ENCODE measurements at regions not wholly inside any gene's neighbourhood (a gene's known extent, or its start where the extent isn't known, plus 50 kb on each side); places are given as distances from the start of the nearest gene placed in this dataset.

DNA sequence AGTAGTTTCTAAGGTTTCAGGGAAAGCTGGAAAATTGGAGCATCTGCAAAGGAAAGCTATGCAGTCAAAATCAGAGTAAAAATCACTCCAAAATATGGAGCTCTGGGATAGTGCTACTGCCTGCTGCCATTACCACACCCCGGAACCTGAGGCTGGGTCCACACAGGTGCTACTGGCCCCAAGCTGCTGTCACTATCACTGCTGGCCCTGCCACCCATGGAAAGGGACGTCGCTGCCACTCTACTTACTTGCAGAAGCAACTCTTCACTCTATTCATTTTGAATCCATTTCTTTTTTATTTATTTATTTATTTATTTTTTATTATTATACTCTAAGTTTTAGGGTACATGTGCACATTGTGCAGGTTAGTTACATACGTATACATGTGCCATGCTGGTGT is 60.3 kb upstream of the RGS18 start:
- Histone ChIP-seq H3K4me1 (ENCODE audit: control insufficient read depth, insufficient read depth, low read length) (no peaks in the 10 kb centered on the region), H3K9me3 (ENCODE audit: control insufficient read depth, insufficient read depth, low read depth, low read length) (no peaks in the 10 kb centered on the region; the same call in 1 of the 2 replicates), H3K27ac (ENCODE audit: low read length) (no peak overlapping the region), H3K27me3 (ENCODE audit: control insufficient read depth, insufficient read depth, low read length) (no peaks in the 10 kb centered on the region), H3K36me3 (ENCODE audit: control insufficient read depth, insufficient read depth, low read length) (no peaks in the 10 kb centered on the region), H3K4me3 (ENCODE audit: low read depth in 2 of 2, low read length in 2 of 2) (no peak overlapping the region)
- TF ChIP-seq, protein P1, sequence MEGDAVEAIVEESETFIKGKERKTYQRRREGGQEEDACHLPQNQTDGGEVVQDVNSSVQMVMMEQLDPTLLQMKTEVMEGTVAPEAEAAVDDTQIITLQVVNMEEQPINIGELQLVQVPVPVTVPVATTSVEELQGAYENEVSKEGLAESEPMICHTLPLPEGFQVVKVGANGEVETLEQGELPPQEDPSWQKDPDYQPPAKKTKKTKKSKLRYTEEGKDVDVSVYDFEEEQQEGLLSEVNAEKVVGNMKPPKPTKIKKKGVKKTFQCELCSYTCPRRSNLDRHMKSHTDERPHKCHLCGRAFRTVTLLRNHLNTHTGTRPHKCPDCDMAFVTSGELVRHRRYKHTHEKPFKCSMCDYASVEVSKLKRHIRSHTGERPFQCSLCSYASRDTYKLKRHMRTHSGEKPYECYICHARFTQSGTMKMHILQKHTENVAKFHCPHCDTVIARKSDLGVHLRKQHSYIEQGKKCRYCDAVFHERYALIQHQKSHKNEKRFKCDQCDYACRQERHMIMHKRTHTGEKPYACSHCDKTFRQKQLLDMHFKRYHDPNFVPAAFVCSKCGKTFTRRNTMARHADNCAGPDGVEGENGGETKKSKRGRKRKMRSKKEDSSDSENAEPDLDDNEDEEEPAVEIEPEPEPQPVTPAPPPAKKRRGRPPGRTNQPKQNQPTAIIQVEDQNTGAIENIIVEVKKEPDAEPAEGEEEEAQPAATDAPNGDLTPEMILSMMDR (IDR thresholded peaks at IDR 0.05) = no peak
- TF ChIP-seq, protein P2, sequence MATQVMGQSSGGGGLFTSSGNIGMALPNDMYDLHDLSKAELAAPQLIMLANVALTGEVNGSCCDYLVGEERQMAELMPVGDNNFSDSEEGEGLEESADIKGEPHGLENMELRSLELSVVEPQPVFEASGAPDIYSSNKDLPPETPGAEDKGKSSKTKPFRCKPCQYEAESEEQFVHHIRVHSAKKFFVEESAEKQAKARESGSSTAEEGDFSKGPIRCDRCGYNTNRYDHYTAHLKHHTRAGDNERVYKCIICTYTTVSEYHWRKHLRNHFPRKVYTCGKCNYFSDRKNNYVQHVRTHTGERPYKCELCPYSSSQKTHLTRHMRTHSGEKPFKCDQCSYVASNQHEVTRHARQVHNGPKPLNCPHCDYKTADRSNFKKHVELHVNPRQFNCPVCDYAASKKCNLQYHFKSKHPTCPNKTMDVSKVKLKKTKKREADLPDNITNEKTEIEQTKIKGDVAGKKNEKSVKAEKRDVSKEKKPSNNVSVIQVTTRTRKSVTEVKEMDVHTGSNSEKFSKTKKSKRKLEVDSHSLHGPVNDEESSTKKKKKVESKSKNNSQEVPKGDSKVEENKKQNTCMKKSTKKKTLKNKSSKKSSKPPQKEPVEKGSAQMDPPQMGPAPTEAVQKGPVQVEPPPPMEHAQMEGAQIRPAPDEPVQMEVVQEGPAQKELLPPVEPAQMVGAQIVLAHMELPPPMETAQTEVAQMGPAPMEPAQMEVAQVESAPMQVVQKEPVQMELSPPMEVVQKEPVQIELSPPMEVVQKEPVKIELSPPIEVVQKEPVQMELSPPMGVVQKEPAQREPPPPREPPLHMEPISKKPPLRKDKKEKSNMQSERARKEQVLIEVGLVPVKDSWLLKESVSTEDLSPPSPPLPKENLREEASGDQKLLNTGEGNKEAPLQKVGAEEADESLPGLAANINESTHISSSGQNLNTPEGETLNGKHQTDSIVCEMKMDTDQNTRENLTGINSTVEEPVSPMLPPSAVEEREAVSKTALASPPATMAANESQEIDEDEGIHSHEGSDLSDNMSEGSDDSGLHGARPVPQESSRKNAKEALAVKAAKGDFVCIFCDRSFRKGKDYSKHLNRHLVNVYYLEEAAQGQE (IDR thresholded peaks at IDR 0.05; ENCODE audit: insufficient read depth in 1 of 2, low read depth in 2 of 2, low read length in 1 of 2) = no peak
- TF ChIP-seq SIN3A (IDR thresholded peaks at IDR 0.05; ENCODE audit: borderline replicate concordance, insufficient read depth, low read depth, low read length) (no peak), POLR2AphosphoS5 (IDR thresholded peaks at IDR 0.05; ENCODE audit: low read depth, low read length) (no peak), TCF7L2 (IDR thresholded peaks at IDR 0.05; ENCODE audit: low read depth, low read length) (no peak)
- ChIA-PET CTCF (no interaction called here), POLR2A (no interaction called here)
- no peak for DNase-seq (ENCODE audit: low read depth, low spot score)
- intact Hi-C loops (cut with micrococcal nuclease; ENCODE audit: unreplicated experiment) = no loop called here
- BruUV-seq (replicated peaks) = no TSS peak
- ATAC-seq = no peak
- in situ Hi-C loops (cut with HindIII; ENCODE audit: low pct_unique_long_range_greater_than_20kb, low sequenced_read_pairs) = no loop called here

DNA sequence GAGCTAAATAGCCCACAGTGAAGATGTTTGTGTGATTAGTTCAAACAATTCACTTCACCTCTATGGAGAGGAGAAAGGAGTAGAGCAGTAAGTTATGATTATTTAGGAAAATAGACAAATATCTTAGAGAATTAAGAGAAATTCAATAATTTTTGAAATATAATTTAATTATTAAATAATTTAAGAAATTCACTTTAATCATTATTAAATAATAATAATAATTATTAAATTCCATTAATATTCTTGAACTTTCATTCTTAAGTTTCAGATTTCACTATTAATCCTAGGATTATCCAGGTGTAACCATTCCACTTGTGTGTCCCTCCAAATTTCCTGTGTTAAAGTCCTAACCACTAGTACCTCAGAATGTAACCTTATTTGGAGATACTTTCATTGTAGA is 58.9 kb upstream of the RGS18 start:
- BruUV-seq (replicated peaks) = no TSS peak
- Histone ChIP-seq H3K4me3 (ENCODE audit: low read depth in 2 of 2, low read length in 2 of 2) (no peak overlapping the region), H3K9me3 (ENCODE audit: control insufficient read depth, insufficient read depth, low read depth, low read length) (no peaks in the 10 kb centered on the region; the same call in 1 of the 2 replicates), H3K27me3 (ENCODE audit: control insufficient read depth, insufficient read depth, low read length) (no peaks in the 10 kb centered on the region), H3K4me1 (ENCODE audit: control insufficient read depth, insufficient read depth, low read length) (no peaks in the 10 kb centered on the region), H3K27ac (ENCODE audit: low read length) (no peak overlapping the region), H3K36me3 (ENCODE audit: control insufficient read depth, insufficient read depth, low read length) (no peaks in the 10 kb centered on the region)
- ATAC-seq = no peak
- TF ChIP-seq, protein P1 (IDR thresholded peaks at IDR 0.05) = no peak
- TF ChIP-seq, protein P2 (IDR thresholded peaks at IDR 0.05; ENCODE audit: insufficient read depth in 1 of 2, low read depth in 2 of 2, low read length in 1 of 2) = no peak
- CTCF ChIA-PET = no interaction called here
- POLR2A ChIA-PET = no interaction called here
- no peak for DNase-seq (ENCODE audit: low read depth, low spot score)
- intact Hi-C loops (cut with micrococcal nuclease; ENCODE audit: unreplicated experiment) = no loop called here
- in situ Hi-C loops (cut with HindIII; ENCODE audit: low pct_unique_long_range_greater_than_20kb, low sequenced_read_pairs) = no loop called here
